Calu3 (cell line): ENCODE measurements at regions not wholly inside any gene's neighbourhood (a gene's known extent, or its start where the extent isn't known, plus 50 kb on each side); places are given as distances from the start of the nearest gene placed in this dataset.

Experiments
- BruUV-seq: library from RNA; stranded (reverse); fragments of 400-500 nt; replicated peaks from 2 replicates; lab custom pipeline; 2021; lab: Mats Ljungman, UMichigan
- CTCF ChIA-PET: fragments of 300-600 bp; sonication (Branson Sonifier 250); formaldehyde crosslinking; loops from one replicate; lab custom pipeline; 2022; ENCODE audit warnings: antibody characterized with exemption; lab: Charles Lee
- DNase-seq: peaks from one replicate; pipeline ENCODE4 v3.0.0; 2022
- H3K27ac Mint-ChIP-seq: one replicate; pipeline ENCODE4 v1.8.0; 2022; ENCODE audit warnings: mixed read lengths; ENCODE audit not compliant: unreplicated experiment
- H3K27me3 Mint-ChIP-seq: one replicate; pipeline ENCODE4 v1.8.0; 2022; ENCODE audit warnings: mixed read lengths; ENCODE audit not compliant: unreplicated experiment
- H3K36me3 Mint-ChIP-seq: one replicate; pipeline ENCODE4 v1.8.0; 2022; ENCODE audit warnings: mild to moderate bottlenecking, moderate library complexity, mixed read lengths; ENCODE audit not compliant: insufficient read depth, unreplicated experiment
- H3K4me1 Mint-ChIP-seq: one replicate; pipeline ENCODE4 v1.8.0; 2022; ENCODE audit warnings: mild to moderate bottlenecking, low read depth, mixed read lengths; ENCODE audit not compliant: unreplicated experiment
- H3K4me3 Mint-ChIP-seq: one replicate; pipeline ENCODE4 v1.8.0; 2022; ENCODE audit warnings: mild to moderate bottlenecking, low read depth, moderate library complexity, mixed read lengths; ENCODE audit not compliant: unreplicated experiment
- H3K9me3 Mint-ChIP-seq: one replicate; pipeline ENCODE4 v1.8.0; 2022; ENCODE audit warnings: low read depth, mixed read lengths; ENCODE audit not compliant: unreplicated experiment
- intact Hi-C: fragments of 100-400 bp; cut with micrococcal nuclease; formaldehyde crosslinking; loops from one replicate; pipeline ENCODE4 v1.10.0; 2022; ENCODE audit not compliant: unreplicated experiment
- TF ChIP-seq, protein P1 (sequence below): fragments of 200-600 bp; IDR thresholded peaks from one replicate; pipeline ENCODE4 v1.8.0; 2022; ENCODE audit warnings: antibody characterized with exemption; ENCODE audit not compliant: unreplicated experiment

DNA sequence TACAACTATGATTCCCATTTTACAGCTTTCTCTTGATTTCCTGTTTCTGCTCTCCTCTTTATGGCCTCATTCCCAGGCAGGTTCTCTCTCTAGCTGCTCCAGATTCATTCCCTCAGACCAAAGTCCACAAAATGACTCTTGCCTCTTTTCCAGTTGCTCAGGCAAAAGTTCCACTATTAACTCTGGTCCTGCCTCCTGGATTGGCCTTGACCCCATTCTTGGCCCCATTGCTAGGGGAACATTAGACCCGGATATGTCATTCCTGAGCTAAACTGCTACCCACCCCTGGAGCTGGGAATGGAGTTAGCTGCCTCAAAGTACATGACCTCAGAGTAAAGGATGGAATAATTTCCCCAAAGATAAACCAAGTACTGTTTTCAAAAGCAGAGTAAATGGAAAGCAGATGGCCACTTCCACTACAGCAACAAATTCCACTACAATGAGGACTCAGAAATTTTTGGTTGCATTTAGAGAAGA is 73.0 kb upstream of the GAP43 start:
- CTCF ChIA-PET = interaction anchor here (0.5 kb wide), 1 partner anchor 23 kb away, joined by 4 read pairs; no protein-coding TSS in a partner anchor
- H3K27ac Mint-ChIP-seq = no peak overlapping the region
- DNase-seq = no peak
- BruUV-seq = no TSS peak
- intact Hi-C loops = no loop called here
- H3K36me3 Mint-ChIP-seq = no peaks in the 10 kb centered on the region
- TF ChIP-seq, protein P1, sequence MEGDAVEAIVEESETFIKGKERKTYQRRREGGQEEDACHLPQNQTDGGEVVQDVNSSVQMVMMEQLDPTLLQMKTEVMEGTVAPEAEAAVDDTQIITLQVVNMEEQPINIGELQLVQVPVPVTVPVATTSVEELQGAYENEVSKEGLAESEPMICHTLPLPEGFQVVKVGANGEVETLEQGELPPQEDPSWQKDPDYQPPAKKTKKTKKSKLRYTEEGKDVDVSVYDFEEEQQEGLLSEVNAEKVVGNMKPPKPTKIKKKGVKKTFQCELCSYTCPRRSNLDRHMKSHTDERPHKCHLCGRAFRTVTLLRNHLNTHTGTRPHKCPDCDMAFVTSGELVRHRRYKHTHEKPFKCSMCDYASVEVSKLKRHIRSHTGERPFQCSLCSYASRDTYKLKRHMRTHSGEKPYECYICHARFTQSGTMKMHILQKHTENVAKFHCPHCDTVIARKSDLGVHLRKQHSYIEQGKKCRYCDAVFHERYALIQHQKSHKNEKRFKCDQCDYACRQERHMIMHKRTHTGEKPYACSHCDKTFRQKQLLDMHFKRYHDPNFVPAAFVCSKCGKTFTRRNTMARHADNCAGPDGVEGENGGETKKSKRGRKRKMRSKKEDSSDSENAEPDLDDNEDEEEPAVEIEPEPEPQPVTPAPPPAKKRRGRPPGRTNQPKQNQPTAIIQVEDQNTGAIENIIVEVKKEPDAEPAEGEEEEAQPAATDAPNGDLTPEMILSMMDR = no peak
- peaks cover 79% of the 10 kb centered on the region for H3K27me3 Mint-ChIP-seq
- no peaks in the 10 kb centered on the region for H3K4me1 Mint-ChIP-seq
- H3K9me3 Mint-ChIP-seq = no peaks in the 10 kb centered on the region
- no peak overlapping the region for H3K4me3 Mint-ChIP-seq

DNA sequence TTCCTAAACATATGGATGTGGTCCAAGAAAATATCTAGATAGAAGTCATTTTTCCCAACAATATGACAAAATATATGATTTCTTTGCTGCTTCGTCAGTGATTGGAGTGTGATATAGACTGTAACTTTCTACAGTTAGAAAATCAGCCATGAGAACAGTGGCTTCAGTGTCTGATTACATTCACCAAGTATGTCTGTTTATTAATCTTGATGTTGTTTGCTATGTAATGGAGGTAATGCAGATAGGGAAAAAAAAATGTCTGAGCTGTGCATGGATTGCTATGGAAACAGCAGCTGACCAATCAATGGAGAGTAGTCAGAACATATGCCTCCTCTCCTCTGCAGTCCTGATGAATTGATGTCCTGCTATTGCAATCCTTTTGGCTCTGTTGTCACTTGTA is 72.3 kb upstream of the GAP43 start:
- no TSS peak for BruUV-seq
- Mint-ChIP-seq H3K27ac (no peak overlapping the region), H3K4me1 (no peaks in the 10 kb centered on the region), H3K4me3 (no peak overlapping the region), H3K36me3 (no peaks in the 10 kb centered on the region), H3K9me3 (no peaks in the 10 kb centered on the region), H3K27me3 (peaks cover 84% of the 10 kb centered on the region)
- CTCF ChIA-PET = no interaction called here
- intact Hi-C loops = no loop called here
- no peak for DNase-seq
- TF ChIP-seq, protein P1 = no peak

DNA sequence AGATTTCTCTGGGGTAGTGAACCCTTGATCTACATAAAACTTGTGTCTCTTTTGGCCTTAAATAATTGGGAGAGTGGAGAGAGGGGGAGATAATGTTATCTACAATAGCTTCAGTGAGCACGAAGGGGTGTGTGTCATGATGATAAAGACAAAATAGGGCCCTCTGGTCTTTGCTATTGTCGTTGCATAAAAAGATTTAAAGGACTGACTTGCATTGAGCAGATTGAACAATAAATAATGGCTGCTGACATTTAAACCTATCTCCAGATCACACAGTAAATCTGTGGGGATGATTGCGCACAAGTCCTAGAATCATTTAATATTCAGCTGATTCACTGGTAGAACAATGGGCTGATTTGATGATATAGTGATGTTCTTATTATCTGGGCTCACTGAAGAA is 71.3 kb upstream of the GAP43 start:
- no peak overlapping the region for H3K4me3 Mint-ChIP-seq
- CTCF ChIA-PET = no interaction called here

DNA sequence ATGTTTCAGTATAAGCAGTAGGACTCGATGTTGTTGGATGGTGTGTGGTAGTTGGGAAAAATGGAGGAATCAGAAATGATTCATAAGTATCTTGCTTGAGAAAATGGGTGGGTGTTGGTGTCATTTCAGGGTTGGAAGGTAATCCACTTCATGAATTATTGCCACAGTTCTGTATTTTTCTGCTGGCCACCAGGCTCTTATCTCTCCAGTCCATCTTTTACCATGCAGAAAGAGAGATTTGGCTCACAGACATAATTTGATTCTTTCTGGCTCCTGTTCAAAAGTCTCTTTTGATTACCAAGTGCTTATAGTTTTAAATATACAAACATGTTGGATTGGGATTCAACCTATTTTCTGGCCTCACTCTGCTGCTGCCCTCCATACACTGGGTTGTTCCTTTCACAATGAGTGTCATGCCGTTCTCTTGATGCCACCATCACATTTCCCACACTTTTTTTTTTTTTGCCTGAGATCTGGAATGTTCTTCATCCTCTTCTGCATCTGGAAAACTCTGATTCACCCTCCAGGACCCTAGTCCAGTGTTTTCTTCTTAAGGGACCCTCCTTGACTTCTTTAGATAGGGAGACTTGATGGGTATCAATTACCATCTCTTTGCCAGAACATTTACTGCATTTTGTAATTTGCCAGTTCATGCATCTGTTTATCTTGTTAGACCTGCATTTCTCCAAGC is 69.4 kb upstream of the GAP43 start:
- Mint-ChIP-seq H3K27ac (no peak overlapping the region), H3K9me3 (no peaks in the 10 kb centered on the region), H3K27me3 (peaks cover 61% of the 10 kb centered on the region), H3K4me1 (no peaks in the 10 kb centered on the region), H3K4me3 (no peak overlapping the region), H3K36me3 (no peaks in the 10 kb centered on the region)
- CTCF ChIA-PET = no interaction called here
- intact Hi-C loops = no loop called here
- no peak for DNase-seq
- BruUV-seq = no TSS peak
- TF ChIP-seq, protein P1 = no peak

More for the DNA sequence above, 71.3 kb upstream of the GAP43 start:
- Mint-ChIP-seq H3K27ac (no peak overlapping the region), H3K9me3 (no peaks in the 10 kb centered on the region), H3K27me3 (peaks cover 74% of the 10 kb centered on the region), H3K4me1 (no peaks in the 10 kb centered on the region), H3K36me3 (no peaks in the 10 kb centered on the region)
- DNase-seq = no peak
- intact Hi-C loops = no loop called here
- TF ChIP-seq, protein P1 = no peak
- BruUV-seq = no TSS peak
